ENCODE measurements at regions not wholly inside any gene's neighbourhood (a gene's known extent, or its start where the extent isn't known, plus 50 kb on each side); places are given as distances from the start of the nearest gene placed in this dataset.

DNA sequence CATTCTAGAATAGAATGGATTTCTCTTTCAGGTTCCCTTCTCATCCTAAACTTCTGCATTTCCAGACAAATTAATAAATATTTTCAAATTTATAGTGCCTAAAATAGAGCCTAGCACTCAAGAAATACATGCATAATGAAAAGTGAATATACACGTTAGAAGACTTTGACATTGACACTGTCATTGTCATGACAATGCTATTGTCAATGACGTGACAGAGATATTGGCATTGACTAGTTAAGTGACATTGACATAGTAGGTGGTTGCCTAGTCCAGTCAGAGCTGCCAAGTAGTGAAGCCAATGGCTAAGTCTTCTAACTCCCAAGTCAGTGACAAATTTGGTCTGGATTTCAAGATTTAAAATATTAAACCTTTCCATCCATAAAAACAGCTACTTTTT, 410.5 kb downstream of the LMO4 start:
- no peak for DNase-seq (ENCODE audit: low spot score)
- TF ChIP-seq, protein P1, sequence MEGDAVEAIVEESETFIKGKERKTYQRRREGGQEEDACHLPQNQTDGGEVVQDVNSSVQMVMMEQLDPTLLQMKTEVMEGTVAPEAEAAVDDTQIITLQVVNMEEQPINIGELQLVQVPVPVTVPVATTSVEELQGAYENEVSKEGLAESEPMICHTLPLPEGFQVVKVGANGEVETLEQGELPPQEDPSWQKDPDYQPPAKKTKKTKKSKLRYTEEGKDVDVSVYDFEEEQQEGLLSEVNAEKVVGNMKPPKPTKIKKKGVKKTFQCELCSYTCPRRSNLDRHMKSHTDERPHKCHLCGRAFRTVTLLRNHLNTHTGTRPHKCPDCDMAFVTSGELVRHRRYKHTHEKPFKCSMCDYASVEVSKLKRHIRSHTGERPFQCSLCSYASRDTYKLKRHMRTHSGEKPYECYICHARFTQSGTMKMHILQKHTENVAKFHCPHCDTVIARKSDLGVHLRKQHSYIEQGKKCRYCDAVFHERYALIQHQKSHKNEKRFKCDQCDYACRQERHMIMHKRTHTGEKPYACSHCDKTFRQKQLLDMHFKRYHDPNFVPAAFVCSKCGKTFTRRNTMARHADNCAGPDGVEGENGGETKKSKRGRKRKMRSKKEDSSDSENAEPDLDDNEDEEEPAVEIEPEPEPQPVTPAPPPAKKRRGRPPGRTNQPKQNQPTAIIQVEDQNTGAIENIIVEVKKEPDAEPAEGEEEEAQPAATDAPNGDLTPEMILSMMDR (IDR thresholded peaks at IDR 0.05; ENCODE audit: borderline replicate concordance, control extremely low read depth, extremely low read depth, insufficient read depth, missing control alignments), result no peak
- in situ Hi-C loops (cut with MboI; ENCODE audit: low sequenced_read_pairs, unreplicated experiment), result no loop called here

DNA sequence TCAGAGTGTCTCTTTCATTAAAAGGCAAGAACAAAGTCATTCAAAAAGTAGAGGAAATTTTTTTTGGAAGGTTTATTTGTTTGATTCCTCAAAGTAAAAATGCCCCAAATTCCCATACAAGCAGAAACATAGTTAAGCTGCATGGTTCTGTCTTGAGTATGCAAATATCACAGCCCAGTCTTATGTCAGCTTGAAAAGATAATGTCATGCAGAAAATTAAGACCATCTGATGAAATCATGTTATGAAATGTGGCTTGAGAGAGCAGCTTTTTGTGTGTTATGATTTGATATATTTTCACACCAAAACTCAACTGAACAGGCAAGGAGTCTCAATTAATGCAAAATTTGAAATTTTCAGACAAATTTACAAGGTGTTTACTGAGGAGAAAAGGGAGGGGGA, 411.0 kb downstream of the LMO4 start:
- in situ Hi-C loops (cut with MboI; ENCODE audit: low sequenced_read_pairs, unreplicated experiment), result no loop called here
- TF ChIP-seq, protein P1 (IDR thresholded peaks at IDR 0.05; ENCODE audit: borderline replicate concordance, control extremely low read depth, extremely low read depth, insufficient read depth, missing control alignments), result no peak
- no peak for DNase-seq (ENCODE audit: low spot score)

DNA sequence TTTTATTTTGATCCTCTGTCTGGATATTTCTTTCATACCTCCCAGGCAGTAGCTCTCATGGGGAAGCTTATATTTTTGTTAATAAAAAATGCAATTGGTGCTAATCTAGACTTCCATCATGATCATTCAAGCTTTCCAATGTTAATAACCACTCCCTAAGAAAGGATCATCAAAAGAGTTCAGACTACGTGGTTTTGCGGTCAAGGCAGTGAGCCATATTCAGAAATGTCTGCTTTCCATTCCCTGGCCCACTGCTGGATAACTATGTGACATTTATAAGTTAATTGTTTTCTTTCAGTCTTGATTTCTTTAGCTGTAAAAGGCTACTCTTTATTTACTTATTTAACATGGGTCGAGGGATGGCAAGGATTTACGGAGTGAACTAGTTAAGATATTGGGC, 414.6 kb downstream of the LMO4 start:
- TF ChIP-seq, protein P1 (IDR thresholded peaks at IDR 0.05; ENCODE audit: borderline replicate concordance, control extremely low read depth, extremely low read depth, insufficient read depth, missing control alignments), result no peak
- DNase-seq (ENCODE audit: low spot score), result no peak
- in situ Hi-C loops (cut with MboI; ENCODE audit: low sequenced_read_pairs, unreplicated experiment), result no loop called here

DNA sequence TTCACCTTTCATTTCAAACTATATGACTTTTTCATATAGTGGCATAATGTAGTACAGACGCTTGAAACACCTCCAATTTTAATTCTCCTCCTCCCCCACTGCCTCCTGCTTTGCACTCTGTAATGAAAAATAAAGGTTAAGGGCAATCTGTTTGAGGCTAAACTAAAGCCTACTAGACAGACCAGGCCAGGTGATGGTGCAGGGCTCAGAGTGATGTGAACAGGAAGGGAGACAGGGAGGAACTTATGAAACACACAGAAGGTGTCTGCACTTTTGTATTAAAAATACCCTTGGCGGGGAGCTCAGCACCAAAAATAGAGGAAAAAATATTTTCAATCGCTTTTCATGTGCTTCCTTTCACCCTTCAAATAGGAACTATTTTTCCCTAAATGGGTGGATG, 415.4 kb downstream of the LMO4 start:
- in situ Hi-C loops (cut with MboI; ENCODE audit: low sequenced_read_pairs, unreplicated experiment), result no loop called here
- TF ChIP-seq, protein P1 (IDR thresholded peaks at IDR 0.05; ENCODE audit: borderline replicate concordance, control extremely low read depth, extremely low read depth, insufficient read depth, missing control alignments), result no peak
- no peak for DNase-seq (ENCODE audit: low spot score)

DNA sequence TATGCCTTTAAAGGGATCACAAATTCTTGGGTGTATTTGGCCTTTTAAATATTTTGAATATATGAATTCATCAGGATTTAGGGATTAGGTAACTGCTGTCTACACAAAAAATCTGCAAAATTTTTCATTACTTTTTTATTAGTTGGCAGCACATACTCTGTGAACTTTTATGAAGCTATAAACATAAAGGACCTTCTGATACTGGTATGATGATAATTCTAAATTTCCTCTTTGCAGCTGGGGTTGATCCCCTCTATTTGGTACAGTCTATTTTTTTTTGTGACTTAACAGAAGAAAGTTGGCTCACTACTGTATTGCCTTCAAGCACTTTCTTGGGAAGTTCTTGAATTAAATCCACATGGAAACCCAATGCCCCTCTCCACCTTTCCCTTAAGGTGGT, 416.1 kb downstream of the LMO4 start:
- DNase-seq (ENCODE audit: low spot score), result no peak
- TF ChIP-seq, protein P1 (IDR thresholded peaks at IDR 0.05; ENCODE audit: borderline replicate concordance, control extremely low read depth, extremely low read depth, insufficient read depth, missing control alignments), result no peak
- in situ Hi-C loops (cut with MboI; ENCODE audit: low sequenced_read_pairs, unreplicated experiment), result no loop called here

DNA sequence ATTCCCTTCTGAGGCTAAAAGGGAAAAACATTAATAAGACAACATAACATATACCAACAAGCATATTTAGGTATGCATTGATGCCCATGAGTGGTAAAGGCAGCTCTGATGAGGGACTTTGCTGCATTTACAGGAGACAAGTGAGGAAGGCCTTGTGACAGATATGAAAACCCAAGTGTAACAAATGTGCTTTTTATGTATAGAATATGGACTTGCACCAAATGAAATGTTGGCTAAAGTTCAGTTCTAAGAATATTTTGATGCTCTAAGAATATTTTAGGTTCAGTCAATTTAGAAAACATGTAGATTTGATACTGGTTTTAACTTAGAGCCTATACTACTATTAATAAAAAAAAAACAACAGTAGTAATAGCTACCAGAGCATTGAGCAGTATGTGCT, 424.7 kb downstream of the LMO4 start:
- TF ChIP-seq, protein P1 (IDR thresholded peaks at IDR 0.05; ENCODE audit: borderline replicate concordance, control extremely low read depth, extremely low read depth, insufficient read depth, missing control alignments), result no peak
- DNase-seq (ENCODE audit: low spot score), result no peak
- in situ Hi-C loops (cut with MboI; ENCODE audit: low sequenced_read_pairs, unreplicated experiment), result no loop called here

DNA sequence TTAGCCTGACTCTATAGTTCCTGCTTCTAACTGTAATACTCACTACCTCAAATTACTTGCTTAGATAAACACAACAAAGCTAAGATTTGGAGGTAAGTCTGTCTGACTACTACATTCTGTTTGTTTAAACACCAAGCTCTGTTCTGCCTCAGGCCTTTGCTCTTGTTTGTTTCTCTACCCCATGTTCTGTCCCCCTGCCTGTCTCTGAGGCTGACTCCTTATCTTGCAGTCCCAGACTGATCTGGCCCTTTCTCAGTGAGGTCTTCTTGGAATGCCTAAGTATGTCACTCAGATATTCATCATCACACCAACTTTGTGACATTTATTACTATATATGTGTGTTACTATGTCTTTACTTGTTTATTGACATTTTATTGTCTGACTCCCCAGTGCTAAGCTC, 425.5 kb downstream of the LMO4 start:
- DNase-seq (ENCODE audit: low spot score), result no peak
- in situ Hi-C loops (cut with MboI; ENCODE audit: low sequenced_read_pairs, unreplicated experiment), result no loop called here
- TF ChIP-seq, protein P1 (IDR thresholded peaks at IDR 0.05; ENCODE audit: borderline replicate concordance, control extremely low read depth, extremely low read depth, insufficient read depth, missing control alignments), result no peak
